SK-N-SH (cell line): ENCODE measurements at regions not wholly inside any gene's neighbourhood (a gene's known extent, or its start where the extent isn't known, plus 50 kb on each side); places are given as distances from the start of the nearest gene placed in this dataset.

Source experiments
- CTCF ChIA-PET: fragments of 300-600, 350-600 bp; formaldehyde crosslinking; extraction: SDS; loops from one replicate; lab custom pipeline; 2021; lab: Yijun Ruan, JAX
- POLR2A ChIA-PET: fragments of 350-600 bp; sonication (Branson Sonifier 250); formaldehyde crosslinking; extraction: SDS; loops from one replicate; lab custom pipeline; 2020; ENCODE audit warnings: antibody characterized with exemption, inconsistent platforms; lab: Yijun Ruan, JAX
- DNase-seq: peaks from one replicate; pipeline ENCODE4 v3.0.0; 2012
- H2AFZ ChIP-seq: fragments of 200-600 bp; sonication (generic); 2 replicates; pipeline ENCODE4 v1.8.1; 2016; ENCODE audit warnings: antibody characterized with exemption, mild to moderate bottlenecking, low read depth
- H3F3A ChIP-seq: fragments of 200-600 bp; sonication (generic); replicated peaks from 2 replicates; pipeline ENCODE3; 2016; ENCODE audit warnings: antibody characterized with exemption, mild to moderate bottlenecking; ENCODE audit not compliant: insufficient read depth
- H3K27ac ChIP-seq, 2 experiments: fragments of 200-500 bp in 1 of 2; fragments of 200-600 bp in 1 of 2; sonication (Bioruptor generic) in 1 of 2; sonication (generic), shearing (Covaris generic) in 1 of 2; 2 replicates each; pipeline versions ENCODE4 v1.5.1 to v1.6.1; 2014 to 2016; ENCODE audit warnings: low read depth in 2 of 2, inconsistent platforms in 1 of 2, low read length in 1 of 2, mild to moderate bottlenecking in 1 of 2, mixed read lengths in 1 of 2
- H3K27me3 ChIP-seq: fragments of 200-600 bp; sonication (generic), shearing (Covaris generic); 2 replicates; pipeline ENCODE4 v1.6.1; 2016; ENCODE audit warnings: mixed run types; ENCODE audit not compliant: insufficient read depth
- H3K36me3 ChIP-seq, 2 experiments: fragments of 200-500 bp in 1 of 2; fragments of 200-600 bp in 1 of 2; sonication (Bioruptor generic) in 1 of 2; sonication (generic) in 1 of 2; replicated peaks in 1 of 2; 2 replicates each; pipeline versions ENCODE3 to v1.5.1; 2014 to 2016; ENCODE audit warnings: low read length in 1 of 2, mild to moderate bottlenecking in 1 of 2; ENCODE audit not compliant: insufficient read depth in 2 of 2, control insufficient read depth in 1 of 2
- H3K4me1 ChIP-seq, 2 experiments: fragments of 200-500 bp in 1 of 2; fragments of 200-600 bp in 1 of 2; sonication (Bioruptor generic) in 1 of 2; sonication (generic), shearing (Covaris generic) in 1 of 2; 2 replicates each; pipeline versions ENCODE4 v1.5.1 to v1.6.1; 2014 to 2016; ENCODE audit warnings: low read depth in 1 of 2, low read length in 1 of 2, mixed run types in 1 of 2; ENCODE audit not compliant: insufficient read depth in 2 of 2, control insufficient read depth in 1 of 2
- H3K4me2 ChIP-seq: fragments of 200-600 bp; sonication (generic), shearing (Covaris generic); 2 replicates; pipeline ENCODE4 v1.6.1; 2017; ENCODE audit warnings: mixed run types
- H3K4me3 ChIP-seq, 2 experiments: fragments of 200-500 bp in 1 of 2; fragments of 200-600 bp in 1 of 2; sonication (Bioruptor generic) in 1 of 2; sonication (generic), shearing (Covaris generic) in 1 of 2; 2 replicates each; pipeline versions ENCODE4 v1.5.1 to v1.8.1; 2014 to 2016; ENCODE audit warnings: low read depth in 2 of 2, inconsistent platforms in 1 of 2, low read length in 1 of 2, mild to moderate bottlenecking in 1 of 2, mixed read lengths in 1 of 2, moderate library complexity in 1 of 2
- H3K79me2 ChIP-seq: fragments of 200-600 bp; sonication (generic); 2 replicates; pipeline ENCODE4 v1.8.1; 2017; ENCODE audit warnings: mild to moderate bottlenecking; ENCODE audit not compliant: insufficient read depth
- H3K9ac ChIP-seq: fragments of 200-600 bp; sonication (generic); 2 replicates; pipeline ENCODE4 v1.6.1; 2017; ENCODE audit warnings: mixed run types
- H3K9me2 ChIP-seq: fragments of 200-600 bp; sonication (generic); 2 replicates; pipeline ENCODE4 v1.6.1; 2017; ENCODE audit warnings: mixed run types
- H3K9me3 ChIP-seq: fragments of 200-600 bp; sonication (generic); 2 replicates; pipeline ENCODE4 v1.6.1; 2017; ENCODE audit warnings: mixed run types, mild to moderate bottlenecking, moderate library complexity
- H4K20me1 ChIP-seq: fragments of 200-600 bp; sonication (generic); 2 replicates; pipeline ENCODE4 v1.6.1; 2017; ENCODE audit warnings: mild to moderate bottlenecking, mixed run types; ENCODE audit not compliant: insufficient read depth
- CHD2 ChIP-seq: fragments of 150-350 bp; IDR thresholded peaks from 2 replicates; pipeline ENCODE4 v1.6.1; 2018; ENCODE audit warnings: low read length; ENCODE audit not compliant: partially characterized antibody
- ELF1 ChIP-seq: IDR thresholded peaks from 2 replicates; pipeline ENCODE4 v1.4.0; 2012
- EP300 ChIP-seq, 2 experiments: IDR thresholded peaks; 2 replicates each; pipeline versions ENCODE4 v1.4.0 to v1.6.1; 2012; ENCODE audit warnings: borderline replicate concordance in 1 of 2, low read depth in 1 of 2, low read length in 1 of 2
- EZH2phosphoT487 ChIP-seq: fragments of 200-600 bp; sonication (generic); IDR thresholded peaks from 2 replicates; pipeline ENCODE4 v1.6.1; 2017; ENCODE audit warnings: low read depth, mixed run types, mild to moderate bottlenecking, antibody characterized with exemption, moderate library complexity, borderline replicate concordance
- FOSL2 ChIP-seq: IDR thresholded peaks from 2 replicates; pipeline ENCODE4 v1.4.0; 2012; ENCODE audit warnings: low read depth, mild to moderate bottlenecking, moderate library complexity, borderline replicate concordance
- FOXJ3 ChIP-seq: sonication (generic); formaldehyde crosslinking; IDR thresholded peaks from 2 replicates; pipeline ENCODE4 v1.5.1; 2020; ENCODE audit warnings: mild to moderate bottlenecking, missing genetic modification reagents
- GATA2 ChIP-seq: sonication (generic); formaldehyde crosslinking; IDR thresholded peaks from 2 replicates; pipeline ENCODE4 v1.5.0; 2020; ENCODE audit warnings: mild to moderate bottlenecking, missing genetic modification reagents
- MAX ChIP-seq: IDR thresholded peaks from 2 replicates; pipeline ENCODE4 v1.4.0; 2012; ENCODE audit warnings: low read depth
- MXI1 ChIP-seq: IDR thresholded peaks from 2 replicates; pipeline ENCODE4 v1.6.1; 2012; ENCODE audit warnings: mild to moderate bottlenecking, low read depth, low read length, improper control_type of control experiment
- NFIC ChIP-seq: IDR thresholded peaks from 2 replicates; pipeline ENCODE4 v1.4.0; 2012; ENCODE audit warnings: borderline replicate concordance
- NRF1 ChIP-seq: IDR thresholded peaks from 2 replicates; pipeline ENCODE4 v1.6.1; 2012; ENCODE audit warnings: low read depth, mild to moderate bottlenecking, low read length
- PBX3 ChIP-seq: IDR thresholded peaks from 2 replicates; pipeline ENCODE4; 2012
- POLR2AphosphoS5 ChIP-seq: IDR thresholded peaks from 2 replicates; pipeline ENCODE4 v1.6.1; 2012; ENCODE audit warnings: low read depth, low read length
- RCOR1 ChIP-seq: fragments of 150-350 bp; IDR thresholded peaks from 2 replicates; pipeline ENCODE4 v1.6.1; 2017; ENCODE audit warnings: antibody characterized with exemption, low read length
- SIN3A ChIP-seq: IDR thresholded peaks from 2 replicates; pipeline ENCODE4 v1.6.1; 2012; ENCODE audit warnings: low read depth, mild to moderate bottlenecking, low read length, moderate library complexity, borderline replicate concordance
- SMC3 ChIP-seq: IDR thresholded peaks from 2 replicates; pipeline ENCODE4 v1.6.1; 2012; ENCODE audit warnings: low read depth, low read length, improper control_type of control experiment
- TCF12 ChIP-seq: IDR thresholded peaks from 2 replicates; pipeline ENCODE4 v1.4.0; 2012
- USF2 ChIP-seq: fragments of 150-350 bp; IDR thresholded peaks from 2 replicates; pipeline ENCODE4 v1.6.1; 2017; ENCODE audit warnings: antibody characterized with exemption, low read length, low read depth, borderline replicate concordance
- WGBS: methylation state at CpG from one replicate; pipeline ENCODE4 v1.1.6; 2017; ENCODE audit warnings: low lambda C conversion rate; 5-methylcytosine and 5-hydroxymethylcytosine counted together
- TF ChIP-seq, protein P1 (sequence below): fragments of 150-350 bp; IDR thresholded peaks from 2 replicates; pipeline ENCODE4 v1.6.1; 2016; ENCODE audit warnings: mild to moderate bottlenecking, low read depth, low read length
- TF ChIP-seq, protein P2 (sequence below): IDR thresholded peaks from 2 replicates; pipeline ENCODE4 v1.4.0; 2012; ENCODE audit warnings: low read depth, borderline replicate concordance

GRCh38 chr13:31394506-31394905 lies 194.7 kb downstream of the B3GLCT start:
- no peaks in the 10 kb centered on the region for H3K4me1 ChIP-seq
- no peaks in the 10 kb centered on the region for H4K20me1 ChIP-seq
- no peak overlapping the region for H2AFZ ChIP-seq
- no peaks in the 10 kb centered on the region for H3K9me2 ChIP-seq
- no peak overlapping the region for H3K4me3 ChIP-seq
- no peak overlapping the region for H3K4me2 ChIP-seq
- no peaks in the 10 kb centered on the region for H3F3A ChIP-seq
- CTCF ChIA-PET, result interaction anchor here (0.9 to 1.0 kb wide), 3 partner anchors 8 to 158 kb away, joined by 3 to 4 read pairs (median 3); no protein-coding TSS in a partner anchor
- POLR2A ChIA-PET, result no interaction called here
- 0 out of 2 replicates have a peak, but pooled peaks cover 6% of the 10 kb centered on the region for H3K9me3 ChIP-seq
- H3K79me2 ChIP-seq, result no peaks in the 10 kb centered on the region
- DNase-seq, result no peak
- WGBS, result 51% methylated on average over 4 of the region's 4 CpGs
- TF ChIP-seq TCF12 (no peak), MXI1 (no peak), EZH2phosphoT487 (no peak), MAX (no peak), NRF1 (no peak), GATA2 (no peak), ELF1 (no peak), SMC3 (no peak)
- no peaks in the 10 kb centered on the region for H3K36me3 ChIP-seq
- no peak overlapping the region for H3K27ac ChIP-seq
- no peaks in the 10 kb centered on the region; the same call in 1 of the 2 replicates for H3K27me3 ChIP-seq
- H3K9ac ChIP-seq, result no peak overlapping the region

DNA sequence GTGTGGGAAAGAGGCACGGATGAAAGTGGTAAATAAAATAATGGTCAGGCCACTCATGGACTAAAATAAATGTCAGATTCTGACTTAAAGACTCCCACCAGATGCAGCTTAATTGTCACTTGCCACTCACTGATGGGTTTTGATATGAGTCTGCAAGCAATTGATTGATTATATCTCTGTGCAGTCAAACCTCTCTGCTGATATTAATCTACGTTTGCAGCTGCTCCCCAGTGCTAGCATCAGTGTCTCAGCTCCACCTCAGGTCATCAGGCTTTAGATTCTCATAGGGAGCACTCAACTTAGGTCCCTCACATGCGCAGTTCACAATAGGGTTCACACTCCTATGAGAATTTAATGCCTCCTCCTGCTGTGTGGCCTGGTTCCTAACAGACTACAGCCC lies 195.3 kb downstream of the B3GLCT start:
- Histone ChIP-seq H3K27me3 (no peaks in the 10 kb centered on the region; the same call in 1 of the 2 replicates), H2AFZ (no peak overlapping the region), H3K9me3 (0 out of 2 replicates have a peak, but pooled peaks cover 10% of the 10 kb centered on the region), H3K36me3 (no peaks in the 10 kb centered on the region), H3K27ac (no peak overlapping the region), H3K9ac (no peak overlapping the region), H4K20me1 (no peaks in the 10 kb centered on the region), H3K4me3 (no peak overlapping the region), H3K79me2 (no peaks in the 10 kb centered on the region), H3F3A (no peaks in the 10 kb centered on the region), H3K9me2 (no peaks in the 10 kb centered on the region), H3K4me1 (no peaks in the 10 kb centered on the region), H3K4me2 (no peak overlapping the region)
- ChIA-PET POLR2A (no interaction called here), CTCF (interaction anchor here (0.9 to 1.0 kb wide), 3 partner anchors 8 to 159 kb away, joined by 3 to 4 read pairs (median 3); no protein-coding TSS in a partner anchor)
- WGBS, result 40% methylated on average over 3 of the region's 3 CpGs
- DNase-seq, result no peak
- TF ChIP-seq CHD2, result no peak
- TF ChIP-seq RCOR1, result no peak
- no peak for TF ChIP-seq FOSL2
- TF ChIP-seq, protein P1, sequence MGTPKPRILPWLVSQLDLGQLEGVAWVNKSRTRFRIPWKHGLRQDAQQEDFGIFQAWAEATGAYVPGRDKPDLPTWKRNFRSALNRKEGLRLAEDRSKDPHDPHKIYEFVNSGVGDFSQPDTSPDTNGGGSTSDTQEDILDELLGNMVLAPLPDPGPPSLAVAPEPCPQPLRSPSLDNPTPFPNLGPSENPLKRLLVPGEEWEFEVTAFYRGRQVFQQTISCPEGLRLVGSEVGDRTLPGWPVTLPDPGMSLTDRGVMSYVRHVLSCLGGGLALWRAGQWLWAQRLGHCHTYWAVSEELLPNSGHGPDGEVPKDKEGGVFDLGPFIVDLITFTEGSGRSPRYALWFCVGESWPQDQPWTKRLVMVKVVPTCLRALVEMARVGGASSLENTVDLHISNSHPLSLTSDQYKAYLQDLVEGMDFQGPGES, result no peak

- Histone ChIP-seq H4K20me1 (no peaks in the 10 kb centered on the region), H3K4me1 (peaks cover 0 to 5% of the 10 kb centered on the region in 2 experiments; a peak in 2 of 4 replicates), H3K9me2 (no peaks in the 10 kb centered on the region), H3K9ac (no peak overlapping the region), H3K4me3 (no peak overlapping the region), H3K27ac (no peak overlapping the region), H3K36me3 (no peaks in the 10 kb centered on the region), H3K4me2 (no peak overlapping the region), H2AFZ (no peak overlapping the region), H3K79me2 (no peaks in the 10 kb centered on the region), H3F3A (no peaks in the 10 kb centered on the region), H3K27me3 (no peaks in the 10 kb centered on the region), H3K9me3 (0 out of 2 replicates have a peak, but pooled peaks cover 10% of the 10 kb centered on the region)
- ChIA-PET POLR2A (no interaction called here), CTCF (no interaction called here)
- DNase-seq, result no peak
- TF ChIP-seq PBX3, result no peak
- TF ChIP-seq NFIC, result no peak
- TF ChIP-seq, protein P2, sequence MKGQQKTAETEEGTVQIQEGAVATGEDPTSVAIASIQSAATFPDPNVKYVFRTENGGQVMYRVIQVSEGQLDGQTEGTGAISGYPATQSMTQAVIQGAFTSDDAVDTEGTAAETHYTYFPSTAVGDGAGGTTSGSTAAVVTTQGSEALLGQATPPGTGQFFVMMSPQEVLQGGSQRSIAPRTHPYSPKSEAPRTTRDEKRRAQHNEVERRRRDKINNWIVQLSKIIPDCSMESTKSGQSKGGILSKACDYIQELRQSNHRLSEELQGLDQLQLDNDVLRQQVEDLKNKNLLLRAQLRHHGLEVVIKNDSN, result no peak
- no peak for TF ChIP-seq GATA2
- no peak for TF ChIP-seq EP300 (IDR thresholded peaks at IDR 0.05; ENCODE audit: borderline replicate concordance in 1 of 2, low read depth in 1 of 2, low read length in 1 of 2)
- TF ChIP-seq USF2, result no peak
- no peak for TF ChIP-seq FOXJ3 (CRISPR knock-in tag)
- TF ChIP-seq POLR2AphosphoS5, result no peak
- no peak for TF ChIP-seq ELF1
- TF ChIP-seq SIN3A, result no peak
Measured at GRCh38 chr13:31399690-31400089, 199.9 kb downstream of the B3GLCT start.
